Activated CD4-positive, alpha-beta T cell treated with anti-CD3 and anti-CD28 coated beads, Interleukin-2, amount 50 U/mL, for 4 hours (primary cell): ENCODE measurements at regions not wholly inside any gene's neighbourhood (a gene's known extent, or its start where the extent isn't known, plus 50 kb on each side); places are given as distances from the start of the nearest gene placed in this dataset.
A peak's percentile ranks its signal among the peaks of the same experiment; 100 is the strongest.

ENCODE experiments used
- DNase-seq, 2 experiments: peaks; one replicate each; pipeline ENCODE4 v3.0.0-alpha.2; 2020

GRCh38 chr14:71290301-71290700, 383.0 kb downstream of the PCNX1 start:
- DNase-seq: no peak

DNA sequence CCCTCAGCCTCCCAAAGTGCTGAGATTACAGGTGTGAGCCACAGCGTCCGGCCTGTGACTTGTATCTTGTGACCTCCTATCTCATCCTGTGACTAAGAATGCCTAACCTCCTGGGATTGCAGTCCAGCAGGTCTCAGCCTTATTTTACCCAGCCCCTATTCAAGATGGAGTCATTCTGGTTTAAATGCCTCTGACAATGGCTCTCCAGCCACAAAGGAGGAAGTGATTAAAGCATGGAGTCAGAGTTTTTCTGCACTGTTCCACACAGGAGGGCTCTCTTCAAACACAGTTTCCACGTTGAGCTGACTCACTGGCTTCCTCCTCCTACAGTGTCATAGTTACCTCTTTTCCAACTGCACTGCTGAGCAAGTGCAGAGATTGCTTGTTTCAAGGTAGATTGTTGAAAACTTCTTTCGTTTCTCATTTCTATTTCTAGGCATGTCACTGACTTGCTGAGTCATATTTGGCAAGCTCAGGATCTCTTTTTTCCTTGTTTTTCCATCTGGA, 383.8 kb downstream of the PCNX1 start:
- peak; percentile 12 to 14 for DNase-seq

- no peak for DNase-seq
Observed at GRCh38 chr14:71296184-71296583, 388.9 kb downstream of the PCNX1 start.

GRCh38 chr14:71300566-71301330, 393.5 kb downstream of the PCNX1 start:
- DNase-seq: no peak

DNA sequence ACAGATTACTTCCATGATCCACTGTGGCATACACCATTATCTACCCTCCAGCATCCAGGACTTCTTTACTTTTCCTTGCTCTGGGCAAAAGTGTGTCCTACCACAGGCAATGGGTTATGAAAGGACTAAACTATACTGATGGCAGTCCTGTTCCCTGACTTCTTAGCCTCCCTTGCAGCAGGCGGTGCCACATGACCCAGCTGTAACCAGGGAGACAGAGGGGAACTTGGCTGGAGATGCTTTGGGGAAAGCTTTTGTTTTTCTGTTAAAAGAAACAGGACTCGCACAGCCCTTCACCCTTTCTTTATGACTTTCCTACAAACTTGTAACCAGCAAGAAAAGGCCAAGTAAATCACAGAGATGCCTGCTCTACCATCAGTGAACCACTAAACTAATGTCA, 394.4 kb downstream of the PCNX1 start:
- no peak for DNase-seq

GRCh38 chr14:71304690-71305089, 397.4 kb downstream of the PCNX1 start:
- DNase-seq: no peak

- DNase-seq: no peak
Observed at GRCh38 chr14:71308671-71309070, 401.4 kb downstream of the PCNX1 start.

- no peak for DNase-seq
Observed at GRCh38 chr14:71309756-71310155, 402.5 kb downstream of the PCNX1 start.

DNA sequence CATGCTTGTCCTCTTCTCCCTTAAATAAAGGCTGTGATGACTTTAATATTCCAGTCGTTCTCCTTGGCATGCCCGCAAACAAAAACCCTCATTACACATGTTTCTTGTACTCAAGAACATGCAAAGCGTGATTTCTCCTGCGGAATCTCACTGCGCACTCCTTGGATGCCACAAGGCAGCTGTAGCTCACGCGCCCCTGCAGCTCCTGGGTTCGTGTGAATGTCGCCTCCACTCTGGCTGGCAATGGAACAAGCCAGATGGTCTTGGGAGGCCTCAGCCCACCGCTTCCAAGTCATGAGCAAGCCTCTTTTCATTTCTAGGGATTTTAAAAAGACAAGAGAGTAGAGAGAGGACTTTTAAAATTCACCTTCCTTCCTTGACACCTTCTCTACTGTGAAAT, 403.8 kb downstream of the PCNX1 start:
- no peak for DNase-seq

DNA sequence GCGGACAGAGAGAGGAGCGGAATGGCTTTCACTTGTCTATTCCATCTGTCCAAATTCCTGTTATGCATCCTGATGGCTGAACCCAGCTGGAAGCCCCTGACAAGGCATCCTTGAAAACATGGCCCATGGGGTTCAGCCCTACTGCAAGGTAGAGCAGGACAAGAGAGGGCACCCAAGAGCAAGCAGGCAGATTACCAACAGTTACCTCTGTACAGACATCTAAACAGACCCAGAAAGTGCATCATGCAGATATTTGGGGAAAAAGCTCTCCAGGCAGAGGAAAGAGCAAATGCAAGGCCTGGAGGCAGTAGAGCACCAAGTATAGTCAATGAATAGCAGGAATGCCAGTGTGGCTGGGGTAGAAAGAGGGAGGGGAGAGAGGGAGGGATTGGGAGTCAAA, 407.5 kb downstream of the PCNX1 start:
- DNase-seq: no peak

- no peak for DNase-seq
Observed at GRCh38 chr14:71317385-71318096, 410.3 kb downstream of the PCNX1 start.

- no peak for DNase-seq
Observed at GRCh38 chr14:71318097-71318459, 410.8 kb downstream of the PCNX1 start.

- DNase-seq: no peak
Observed at GRCh38 chr14:71319666-71320065, 412.4 kb downstream of the PCNX1 start.

DNA sequence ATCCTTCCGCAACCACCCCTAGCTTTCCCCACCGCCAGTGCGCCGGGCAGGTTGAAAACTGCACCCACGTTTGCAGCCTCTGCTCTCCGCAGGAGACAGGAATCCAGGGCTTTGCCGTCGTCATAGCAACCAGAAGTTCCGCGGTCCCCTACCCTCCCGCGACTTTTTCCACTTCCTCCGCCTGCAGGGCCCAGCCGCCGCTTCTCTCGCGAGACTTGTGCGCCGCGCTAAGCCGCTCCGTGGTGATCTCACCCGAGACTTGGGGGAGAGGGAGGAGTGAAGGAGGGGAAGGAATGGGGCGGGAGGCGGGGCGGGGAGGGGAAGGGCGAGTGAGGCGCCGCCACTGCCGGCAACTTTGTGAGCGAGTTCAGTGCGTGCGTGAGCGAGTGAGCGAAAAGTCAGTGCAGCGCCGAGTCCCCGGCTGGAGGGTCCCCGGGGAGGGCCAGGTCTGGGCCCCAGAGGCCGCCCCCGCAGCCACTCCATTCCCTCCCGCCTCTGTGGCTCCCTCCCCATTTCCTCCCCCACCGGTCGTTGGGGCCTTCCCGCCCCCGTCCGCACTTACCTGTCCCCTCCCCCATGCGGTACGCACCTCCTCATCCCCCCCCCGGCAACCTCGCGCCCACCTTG, 413.0 kb downstream of the PCNX1 start, which contains the start of gene SIPA1L1:
Gene SIPA1L1, plus strand, starts transcription at position 370 of the 627 bp plus-strand sequence.
- peak; percentile 98 to 99 for DNase-seq

- DNase-seq: peak; percentile 34 to 48
Observed at GRCh38 chr14:71320734-71321573, 413.7 kb downstream of the PCNX1 start.

GRCh38 chr14:71321574-71322315, 414.5 kb downstream of the PCNX1 start:
- DNase-seq: no peak

GRCh38 chr14:71322655-71323250, 415.5 kb downstream of the PCNX1 start:
- no peak for DNase-seq

DNA sequence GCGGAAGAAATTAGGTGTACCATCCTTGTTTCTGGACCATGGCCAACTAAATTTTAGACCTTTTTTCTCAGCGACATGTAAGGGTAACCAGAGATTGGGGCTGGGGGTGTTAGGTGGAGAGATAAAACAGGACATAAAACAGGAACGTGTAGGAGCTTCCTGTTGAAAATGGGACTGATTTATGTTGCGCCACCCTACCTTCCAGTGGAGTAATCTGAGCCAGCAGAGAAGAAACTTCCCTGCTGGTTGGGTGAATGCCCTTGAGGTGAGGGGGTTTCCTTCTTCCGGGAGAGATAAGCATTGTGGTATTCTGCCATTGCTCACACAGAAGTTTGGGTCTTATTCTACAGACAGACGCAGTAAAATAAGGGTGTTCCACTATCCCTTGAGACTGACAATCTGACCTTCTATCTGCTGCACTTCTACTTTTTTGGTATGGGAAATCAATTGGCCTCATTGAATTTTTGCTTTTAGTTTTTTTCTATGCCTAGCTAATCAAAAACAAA, 417.6 kb downstream of the PCNX1 start:
- peak in 1 of 2 experiments; percentile 9 for DNase-seq

GRCh38 chr14:71327691-71328090, 420.4 kb downstream of the PCNX1 start:
- DNase-seq: no peak

GRCh38 chr14:71328183-71328582, 420.9 kb downstream of the PCNX1 start:
- DNase-seq: no peak

GRCh38 chr14:71328954-71329353, 421.7 kb downstream of the PCNX1 start:
- DNase-seq: no peak
